ENCODE measurements at regions not wholly inside any gene's neighbourhood (a gene's known extent, or its start where the extent isn't known, plus 50 kb on each side); places are given as distances from the start of the nearest gene placed in this dataset.

DNA sequence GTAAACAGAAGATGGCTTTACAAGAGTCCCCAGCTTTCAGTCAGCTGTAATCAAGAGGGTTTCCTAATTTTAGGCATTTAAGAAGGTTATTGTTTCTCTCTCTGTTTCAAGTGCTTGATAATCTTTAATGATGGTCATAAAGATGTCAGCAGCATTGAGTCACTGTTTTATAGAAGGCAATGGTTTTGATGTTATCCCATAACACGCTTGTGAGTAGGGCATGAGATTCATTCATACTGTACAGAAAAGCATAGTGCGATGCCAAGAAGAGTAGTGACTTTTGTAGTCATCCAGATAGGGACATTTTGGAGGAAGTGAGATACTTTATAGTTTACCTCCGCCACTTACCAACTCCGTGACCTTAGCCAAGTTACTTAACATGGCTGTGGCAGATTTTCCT lies 364.2 kb upstream of the SLC10A2 start:
- no peaks in the 10 kb centered on the region for H3K4me1 ChIP-seq
- H3K9me3 ChIP-seq = no peaks in the 10 kb centered on the region
- no peak overlapping the region for H3K27ac ChIP-seq
- DNase-seq (ENCODE audit: low spot score in 2 of 2) = no peak
- no peaks in the 10 kb centered on the region for H3K36me3 ChIP-seq
- no peak overlapping the region for H3K4me3 ChIP-seq
- TF ChIP-seq CTCF (IDR thresholded peaks at IDR 0.05) (no peak), POLR2AphosphoS5 (IDR thresholded peaks at IDR 0.05) (no peak), POLR2A (IDR thresholded peaks at IDR 0.05) (no peak)
- intact Hi-C loops (cut with DNase I; ENCODE audit: low total_unique reads) = no loop called here
- H3K27me3 ChIP-seq = no peaks in the 10 kb centered on the region

DNA sequence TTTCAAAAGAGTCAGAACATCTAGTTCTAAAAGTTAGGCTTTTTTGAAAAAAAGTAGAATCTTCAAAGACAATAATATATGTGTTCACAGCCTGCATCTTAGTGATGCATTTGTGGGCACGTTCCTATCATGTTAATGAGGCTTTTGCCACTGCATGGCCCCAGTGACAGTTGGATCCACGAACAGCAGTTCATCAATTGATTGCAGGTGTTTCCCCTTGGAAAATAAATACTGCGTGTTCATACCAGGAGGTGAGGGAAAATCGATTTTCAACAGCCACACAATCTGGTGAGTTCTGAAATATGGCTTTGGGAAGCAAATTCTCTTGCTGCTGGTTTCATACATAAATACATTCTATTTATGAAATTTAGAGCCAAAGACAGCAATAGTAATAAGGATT lies 343.8 kb upstream of the SLC10A2 start:
- Histone ChIP-seq H3K27me3 (no peaks in the 10 kb centered on the region), H3K9me3 (no peaks in the 10 kb centered on the region), H3K4me3 (no peak overlapping the region), H3K27ac (no peak overlapping the region), H3K4me1 (no peaks in the 10 kb centered on the region), H3K36me3 (no peaks in the 10 kb centered on the region)
- TF ChIP-seq POLR2AphosphoS5 (IDR thresholded peaks at IDR 0.05) (no peak), CTCF (IDR thresholded peaks at IDR 0.05) (no peak), POLR2A (IDR thresholded peaks at IDR 0.05) (no peak)
- intact Hi-C loops (cut with DNase I; ENCODE audit: low total_unique reads) = no loop called here
- no peak for DNase-seq (ENCODE audit: low spot score in 2 of 2)

- no peaks in the 10 kb centered on the region for H3K4me1 ChIP-seq
- intact Hi-C loops (cut with DNase I; ENCODE audit: low total_unique reads) = no loop called here
- no peaks in the 10 kb centered on the region for H3K27me3 ChIP-seq
- no peaks in the 10 kb centered on the region for H3K36me3 ChIP-seq
- no peak overlapping the region for H3K4me3 ChIP-seq
- H3K9me3 ChIP-seq = no peaks in the 10 kb centered on the region
- H3K27ac ChIP-seq = no peak overlapping the region
- TF ChIP-seq POLR2AphosphoS5 (IDR thresholded peaks at IDR 0.05) (no peak), POLR2A (IDR thresholded peaks at IDR 0.05) (no peak), CTCF (IDR thresholded peaks at IDR 0.05) (no peak)
- no peak for DNase-seq (ENCODE audit: low spot score in 2 of 2)
Measured at GRCh38 chr13:103406967-103407366, 340.8 kb upstream of the SLC10A2 start.

GRCh38 chr13:103405297-103405696 lies 339.1 kb upstream of the SLC10A2 start:
- no peaks in the 10 kb centered on the region for H3K4me1 ChIP-seq
- intact Hi-C loops (cut with DNase I; ENCODE audit: low total_unique reads) = no loop called here
- no peaks in the 10 kb centered on the region for H3K36me3 ChIP-seq
- no peak overlapping the region for H3K27ac ChIP-seq
- TF ChIP-seq POLR2AphosphoS5 (IDR thresholded peaks at IDR 0.05) (no peak), CTCF (IDR thresholded peaks at IDR 0.05) (no peak), POLR2A (IDR thresholded peaks at IDR 0.05) (no peak)
- H3K9me3 ChIP-seq = no peaks in the 10 kb centered on the region
- DNase-seq (ENCODE audit: low spot score in 2 of 2) = no peak
- no peak overlapping the region for H3K4me3 ChIP-seq
- no peaks in the 10 kb centered on the region for H3K27me3 ChIP-seq

DNA sequence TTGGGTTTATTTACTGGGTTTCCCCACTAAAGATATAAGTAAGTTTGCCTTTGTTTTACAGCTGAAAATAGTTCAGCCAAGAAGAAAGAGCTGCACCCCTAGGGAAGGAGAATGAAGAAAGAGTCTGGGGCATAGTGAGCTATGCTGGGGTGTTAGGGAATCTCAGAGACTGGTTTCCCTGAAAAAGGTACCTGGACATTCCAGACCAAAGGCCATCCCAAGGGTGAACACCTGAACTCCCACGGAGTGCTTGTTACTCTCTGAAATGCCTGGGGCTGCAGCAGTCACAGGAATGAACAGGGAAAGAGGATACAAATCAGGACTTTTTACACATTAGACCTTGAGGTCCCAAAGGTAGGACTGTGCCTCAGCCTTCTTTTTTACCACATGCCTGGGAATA lies 337.6 kb upstream of the SLC10A2 start:
- Histone ChIP-seq H3K36me3 (no peaks in the 10 kb centered on the region), H3K9me3 (peaks cover 0 to under 1% of the 10 kb centered on the region in 2 donors), H3K4me3 (no peak overlapping the region), H3K4me1 (no peaks in the 10 kb centered on the region), H3K27ac (no peak overlapping the region), H3K27me3 (no peaks in the 10 kb centered on the region)
- TF ChIP-seq POLR2AphosphoS5 (IDR thresholded peaks at IDR 0.05) = no peak
- no peak for TF ChIP-seq POLR2A (IDR thresholded peaks at IDR 0.05)
- TF ChIP-seq CTCF (IDR thresholded peaks at IDR 0.05) = no peak
- intact Hi-C loops (cut with DNase I; ENCODE audit: low total_unique reads) = no loop called here
- DNase-seq (ENCODE audit: low spot score in 2 of 2) = no peak

Data from breast epithelium (tissue), 4 donors.